CMK (cell line): ENCODE measurements at regions not wholly inside any gene's neighbourhood (a gene's known extent, or its start where the extent isn't known, plus 50 kb on each side); places are given as distances from the start of the nearest gene placed in this dataset.

ENCODE experiments used
- DNase-seq: peaks from one replicate; pipeline ENCODE4 v3.0.0-alpha.2; 2010; ENCODE audit warnings: low read depth

DNA sequence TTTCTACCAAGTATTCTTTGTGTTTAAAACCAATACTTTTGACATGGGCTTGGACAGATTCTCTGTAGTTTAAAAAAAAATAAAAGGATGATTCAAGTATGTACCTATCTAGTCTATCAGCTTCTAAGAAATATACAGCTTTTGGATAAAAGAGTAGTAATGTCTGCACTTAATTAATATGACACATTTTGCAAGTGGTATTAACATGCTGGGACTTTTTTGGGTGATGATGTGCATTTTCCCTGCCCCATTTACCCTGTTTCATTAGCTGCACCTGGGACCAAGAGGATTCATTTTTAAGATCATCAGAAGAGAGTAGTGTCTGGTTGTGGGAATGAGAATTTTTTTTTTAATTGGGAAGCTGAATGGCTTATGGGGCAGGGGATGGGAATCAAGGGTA is 236.2 kb upstream of the KLF14 start:
- no peak for DNase-seq

DNA sequence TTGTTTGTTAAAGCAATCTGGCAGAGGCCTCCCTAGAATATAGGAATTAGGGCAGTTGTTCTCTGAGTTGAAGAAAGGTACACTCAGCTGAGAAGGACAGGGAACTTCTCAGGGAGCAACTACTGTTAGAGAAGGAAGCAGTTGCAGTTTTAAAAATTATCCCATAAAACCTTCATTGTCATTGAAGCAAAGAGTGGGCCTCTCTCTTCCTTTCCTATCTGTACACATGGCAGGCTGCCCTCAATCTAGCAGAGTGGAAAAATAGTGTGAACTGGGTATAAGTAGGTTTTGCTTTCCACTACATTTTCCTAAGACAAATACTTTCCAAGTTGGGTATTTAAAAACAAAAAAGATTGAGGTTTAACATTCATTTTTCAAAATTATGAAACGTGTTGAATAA is 236.7 kb upstream of the KLF14 start:
- no peak for DNase-seq

DNA sequence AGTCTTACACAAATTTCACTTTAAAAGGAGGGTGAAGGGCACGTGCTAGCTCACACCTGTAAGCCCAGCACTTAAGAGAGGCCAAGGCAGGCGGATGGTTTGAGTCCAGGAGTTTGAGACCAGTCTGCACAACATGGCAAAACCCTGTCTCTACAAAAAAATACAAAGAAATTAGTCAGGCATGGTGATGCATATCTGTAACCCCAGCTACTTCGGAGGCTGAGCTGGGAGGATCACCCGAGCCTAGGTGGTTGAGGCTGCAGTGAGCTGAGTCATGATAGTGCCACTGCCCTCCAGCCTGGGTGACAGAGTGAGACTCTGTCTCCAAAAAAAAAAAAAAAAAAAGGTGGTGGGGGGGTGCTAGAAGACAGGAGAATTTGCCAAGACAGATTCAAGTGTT is 237.3 kb upstream of the KLF14 start:
- no peak for DNase-seq

DNA sequence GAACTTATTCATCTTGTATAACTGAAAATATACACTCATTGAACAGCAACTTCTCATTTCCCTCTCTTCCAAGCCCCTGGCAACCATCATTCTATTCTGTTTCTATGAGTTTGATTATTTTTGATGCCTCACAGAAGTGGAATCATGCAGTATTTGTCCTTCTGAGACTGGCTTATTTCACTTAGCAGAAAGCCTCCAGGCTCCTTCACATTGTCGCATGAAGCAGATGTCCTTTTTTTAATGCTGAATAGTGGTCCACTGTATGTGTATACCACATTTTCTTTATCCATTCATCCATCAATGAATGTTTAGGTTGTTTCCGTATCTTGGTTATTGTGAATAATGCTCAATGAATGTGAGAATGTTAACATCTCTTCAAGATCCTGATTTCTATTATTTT is 238.2 kb upstream of the KLF14 start:
- no peak for DNase-seq

DNA sequence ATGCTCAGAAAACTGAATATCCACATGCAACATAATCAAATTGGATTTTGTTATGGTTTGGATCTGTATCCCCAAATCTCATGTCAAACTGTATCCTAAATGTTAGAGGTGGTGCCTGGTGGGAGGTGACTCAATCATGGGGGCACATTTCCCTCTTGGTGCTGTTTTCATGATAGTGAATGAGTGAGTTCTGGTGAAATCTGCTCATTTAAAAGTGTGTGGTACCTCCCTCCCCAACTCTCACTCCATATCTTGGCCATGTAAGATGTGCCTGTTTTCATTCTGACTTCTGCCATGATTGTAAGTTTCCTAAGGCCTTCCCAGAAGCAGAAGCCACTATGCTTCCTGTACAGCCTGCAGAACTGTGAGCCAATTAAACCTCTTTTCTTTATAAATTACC is 239.6 kb upstream of the KLF14 start:
- no peak for DNase-seq

DNA sequence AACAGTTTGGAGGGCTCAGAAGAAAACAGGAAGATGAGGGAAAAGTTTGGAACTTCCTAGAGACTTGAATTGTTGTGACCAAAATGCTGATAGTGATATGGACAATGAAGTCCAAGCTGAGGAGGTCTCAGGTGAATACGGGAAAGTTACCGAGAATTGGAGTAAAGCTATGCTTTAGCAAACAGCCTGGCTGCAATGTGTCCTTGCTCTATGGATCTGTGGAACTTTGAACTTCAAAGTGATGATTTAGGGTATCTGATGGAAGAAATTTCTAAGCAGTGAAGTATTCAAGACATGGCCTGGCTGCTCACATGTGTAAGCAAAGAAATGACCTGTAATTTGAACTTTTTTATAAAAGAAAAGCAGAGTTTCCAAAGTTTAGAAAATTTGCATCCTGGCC is 240.2 kb upstream of the KLF14 start:
- DNase-seq: no peak

DNA sequence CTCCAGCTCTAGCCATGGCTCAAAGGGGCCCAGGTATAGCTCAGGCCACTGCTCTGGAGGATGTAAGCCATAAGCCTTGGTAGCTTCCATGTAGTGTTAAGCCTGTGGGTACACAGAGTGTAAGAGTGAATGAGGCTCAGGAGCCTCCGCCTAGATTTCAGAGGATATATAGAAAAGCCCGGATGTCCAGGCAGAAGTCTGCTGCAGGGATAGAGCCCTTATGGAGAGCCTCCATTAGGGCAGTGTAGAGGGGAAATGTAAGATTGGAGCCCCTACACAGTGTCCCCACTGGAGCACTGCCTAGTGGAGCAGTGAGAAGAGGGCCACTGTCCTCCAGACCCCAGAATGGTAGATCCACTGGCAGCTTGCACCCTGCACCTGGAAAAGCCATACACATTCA is 240.8 kb upstream of the KLF14 start:
- no peak for DNase-seq

DNA sequence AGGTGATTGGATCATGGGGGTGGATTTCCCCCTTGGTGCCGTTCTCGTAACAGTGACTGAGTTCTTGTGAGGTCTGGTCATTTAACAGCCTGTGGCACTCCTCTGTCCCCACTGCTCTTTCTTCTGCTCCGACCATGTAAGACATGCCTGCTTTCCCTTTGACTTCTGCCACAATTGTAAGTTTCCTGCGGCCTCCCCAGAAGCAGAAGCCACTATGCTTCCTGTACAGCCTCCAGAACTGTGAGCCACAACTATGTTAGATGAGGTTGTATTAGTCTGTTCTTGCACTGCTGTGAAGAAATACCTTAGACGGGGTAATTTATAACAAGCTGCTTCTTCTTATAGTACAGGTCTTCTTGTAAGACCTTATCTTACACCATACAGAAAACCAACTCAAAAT is 241.7 kb upstream of the KLF14 start:
- DNase-seq: no peak

DNA sequence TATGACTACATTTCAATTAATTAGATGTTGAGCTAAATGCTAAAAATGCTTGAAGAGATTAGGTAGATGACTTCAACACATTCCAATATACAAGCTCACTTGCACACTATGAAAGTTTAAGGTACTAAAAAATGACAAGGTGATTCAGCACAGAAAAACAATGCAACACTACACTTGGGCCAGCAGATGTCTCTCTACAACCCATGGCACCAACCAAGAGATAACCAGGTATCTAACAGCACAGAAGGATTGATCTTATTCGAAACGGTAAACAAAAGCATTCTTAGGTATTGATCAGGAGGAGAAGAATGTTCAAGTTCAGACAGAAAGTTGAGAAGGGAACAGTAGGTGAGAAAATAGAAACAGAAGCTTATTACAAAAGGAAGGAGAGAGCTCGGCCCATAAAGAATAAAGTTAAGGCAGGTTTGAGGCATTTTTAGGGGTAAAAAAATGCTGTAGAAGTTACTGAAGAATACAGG is 248.2 kb upstream of the KLF14 start:
- DNase-seq: no peak

DNA sequence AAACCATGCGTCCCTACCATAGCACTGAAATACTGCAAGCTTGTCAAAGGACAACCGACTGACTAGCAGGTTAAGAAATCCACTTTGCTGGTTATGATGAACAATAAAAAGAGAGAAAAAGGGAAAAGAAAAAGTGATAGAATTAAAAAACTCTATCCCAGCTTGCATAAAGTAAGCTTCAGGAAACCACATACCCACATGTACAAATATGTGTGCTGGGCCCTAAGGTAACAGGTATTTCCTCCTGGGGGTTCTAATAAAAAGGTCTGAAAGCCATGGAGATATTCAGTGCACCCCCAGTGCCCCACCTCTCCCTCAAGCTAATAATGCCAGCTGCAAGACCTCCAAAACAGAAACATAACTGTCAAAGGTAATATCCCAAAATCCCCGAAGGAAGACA is 248.6 kb upstream of the KLF14 start:
- no peak for DNase-seq

DNA sequence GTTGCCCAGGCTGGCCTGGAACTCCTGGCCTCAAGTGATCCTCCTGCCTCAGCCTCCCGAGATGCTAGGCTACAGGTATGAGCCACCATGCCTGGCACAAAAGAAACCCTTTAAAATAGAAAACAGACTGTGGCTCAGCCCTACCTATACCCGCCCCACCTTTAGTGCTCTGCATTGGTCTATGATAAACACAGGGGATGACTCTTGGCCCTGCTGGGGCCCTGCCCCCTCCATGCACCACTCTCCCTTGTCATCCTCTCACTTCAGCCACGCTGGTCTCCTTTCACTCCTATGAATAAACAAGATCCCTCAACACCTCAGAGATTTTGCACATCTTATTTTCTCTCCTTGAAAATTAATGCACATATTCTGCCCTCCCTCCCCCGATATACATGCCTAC is 251.4 kb upstream of the KLF14 start:
- DNase-seq: no peak

DNA sequence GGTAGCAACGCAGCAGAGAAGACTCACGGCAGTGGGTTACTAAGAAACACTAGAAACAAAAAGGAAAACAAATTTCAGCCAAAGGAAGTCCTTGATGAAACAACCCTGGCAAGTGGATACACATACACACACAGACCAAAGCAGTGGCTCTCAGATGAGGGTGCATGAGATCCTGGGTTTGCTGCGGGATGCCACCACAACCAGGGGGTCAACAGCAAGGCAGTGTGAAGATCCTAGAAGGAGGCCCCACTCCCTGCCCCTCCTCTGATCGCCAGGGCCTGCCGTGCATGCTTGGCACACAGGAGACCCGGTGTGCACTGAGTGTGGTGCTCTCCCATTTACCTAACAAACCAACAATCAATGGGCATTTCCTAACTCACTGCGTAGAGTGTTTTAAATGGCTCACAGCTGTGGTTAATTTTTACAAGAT is 252.3 kb upstream of the KLF14 start:
- no peak for DNase-seq

DNA sequence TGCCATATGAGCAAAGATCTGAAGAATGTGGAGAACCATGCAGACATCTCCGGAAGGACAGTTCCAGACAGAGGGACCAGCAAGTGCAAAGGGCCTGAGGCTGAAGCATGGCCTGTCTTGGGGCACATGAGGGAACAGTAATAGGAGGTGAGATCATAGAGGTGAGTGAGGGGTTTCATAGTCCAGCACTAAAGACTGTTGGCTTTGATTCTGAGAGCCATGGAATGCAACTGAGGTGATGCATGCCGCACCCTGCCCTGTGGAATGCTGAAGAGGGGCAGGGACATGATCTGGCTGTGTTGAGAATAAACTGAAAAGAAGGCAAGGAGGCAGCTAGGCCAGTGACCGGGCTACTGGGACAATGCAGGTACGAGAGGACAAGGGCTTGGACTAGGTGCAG is 253.1 kb upstream of the KLF14 start:
- no peak for DNase-seq

DNA sequence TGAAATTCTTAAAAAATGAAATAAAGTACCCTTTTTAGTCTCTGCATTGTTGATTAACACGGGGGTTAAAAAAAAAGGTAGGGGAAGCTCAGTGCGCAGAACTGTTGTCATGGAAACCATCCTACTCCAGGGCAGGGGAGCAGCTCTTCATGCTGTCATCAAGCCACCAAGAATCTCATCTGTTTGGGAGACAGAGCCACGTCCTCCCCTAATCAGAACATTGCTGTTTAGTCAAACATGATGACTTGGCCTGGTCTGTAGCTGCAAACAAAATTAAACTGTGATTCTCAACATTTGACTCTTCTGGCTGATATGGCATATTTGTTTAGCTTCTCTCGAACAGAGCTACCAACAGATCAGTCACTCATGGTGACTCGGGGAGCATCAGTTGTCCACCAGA is 254.4 kb upstream of the KLF14 start:
- no peak for DNase-seq

DNA sequence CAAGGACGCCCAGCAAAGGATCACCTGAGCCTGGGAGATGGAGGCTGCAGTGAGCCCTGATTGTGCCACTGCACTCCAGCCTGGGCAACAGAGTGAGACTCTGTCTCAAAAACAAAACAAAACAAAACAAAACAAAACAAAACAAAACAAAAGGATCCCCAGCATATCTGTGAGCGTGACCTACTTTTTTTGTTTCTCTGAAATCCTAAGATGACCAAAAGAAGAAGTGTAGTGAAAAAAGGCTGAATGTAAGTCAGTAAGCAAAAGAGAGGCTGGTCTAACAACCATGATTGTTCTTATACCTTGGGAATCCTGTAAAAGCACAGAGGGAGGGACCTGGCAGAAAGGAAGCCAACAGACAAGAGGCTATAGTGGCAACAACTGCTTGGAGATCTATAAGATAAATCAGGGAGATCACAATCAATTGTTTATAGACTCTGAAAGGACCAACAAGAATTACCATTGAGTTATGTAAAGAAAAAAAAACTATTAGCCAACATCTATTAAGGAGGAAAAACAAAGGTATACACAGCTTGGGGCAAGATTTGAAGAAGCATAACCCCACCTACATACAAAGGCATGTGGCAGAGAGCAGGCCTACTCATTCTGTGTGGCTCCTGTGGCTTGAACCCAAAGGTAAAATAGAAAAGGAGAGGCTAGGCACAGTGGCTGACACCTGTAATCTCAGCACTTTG is 255.2 kb upstream of the KLF14 start:
- DNase-seq: no peak

DNA sequence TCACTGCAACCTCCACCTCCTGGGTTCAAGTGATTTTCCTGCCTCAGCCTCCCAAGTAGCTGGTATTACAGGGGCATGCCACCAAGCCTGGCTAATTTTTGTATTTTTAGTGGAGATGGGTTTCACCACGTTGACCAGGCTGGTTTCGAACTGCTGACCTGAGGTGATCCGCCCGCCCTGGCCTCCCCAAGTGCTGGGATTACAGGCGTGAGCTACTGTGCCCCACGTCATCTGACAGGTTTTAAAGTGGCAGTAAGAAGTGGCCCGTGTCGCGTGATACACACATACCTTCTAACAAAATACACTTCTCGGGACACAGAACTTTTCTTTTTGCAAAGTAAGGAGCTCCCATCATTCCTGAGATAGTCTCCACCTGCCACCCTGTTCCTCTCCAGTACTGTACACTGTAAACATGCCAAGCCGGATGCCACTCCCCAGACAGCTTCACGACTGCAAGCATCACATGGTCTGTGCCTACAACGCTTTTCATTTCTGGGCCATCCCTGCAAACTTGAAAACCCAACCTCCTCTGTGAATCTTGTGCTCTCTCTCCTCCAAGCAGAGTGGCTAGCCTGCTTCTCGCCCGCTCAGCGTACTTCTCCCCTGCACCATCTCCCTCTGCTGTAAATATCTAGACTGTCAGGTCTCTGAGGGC is 256.3 kb upstream of the KLF14 start:
- DNase-seq: no peak

DNA sequence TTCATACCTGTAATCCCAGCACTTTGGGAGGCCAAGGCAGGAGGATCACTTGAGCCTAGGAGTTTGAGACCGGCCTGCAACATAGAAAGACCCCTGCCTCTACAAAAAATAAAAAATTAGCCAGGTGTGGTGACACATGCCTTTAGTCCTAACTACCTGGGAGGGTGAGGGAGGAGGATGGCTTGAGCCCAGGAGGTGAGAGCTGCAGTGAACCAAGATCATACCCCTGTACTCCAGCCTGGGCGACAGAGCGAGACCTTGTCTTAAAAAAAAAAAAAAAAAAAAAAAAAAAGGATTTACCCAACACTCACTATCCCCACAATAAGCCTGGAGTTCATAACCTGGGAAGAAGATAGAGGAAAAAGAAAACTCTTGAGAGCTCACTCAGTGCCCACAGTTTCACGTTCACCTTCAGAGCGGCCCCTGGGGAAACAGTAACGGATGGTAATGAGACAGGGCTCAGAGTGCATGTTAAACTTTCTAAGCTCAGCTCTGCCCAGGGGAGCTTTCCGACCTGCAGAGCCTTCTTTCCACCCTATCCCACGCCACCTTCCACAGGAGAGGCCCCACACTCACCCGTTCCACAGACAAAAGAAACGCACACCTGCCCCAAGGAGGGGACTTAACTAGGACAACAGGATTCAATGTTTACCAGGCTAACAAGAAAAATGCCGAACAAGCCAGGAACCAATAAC is 259.8 kb upstream of the KLF14 start:
- DNase-seq: no peak

DNA sequence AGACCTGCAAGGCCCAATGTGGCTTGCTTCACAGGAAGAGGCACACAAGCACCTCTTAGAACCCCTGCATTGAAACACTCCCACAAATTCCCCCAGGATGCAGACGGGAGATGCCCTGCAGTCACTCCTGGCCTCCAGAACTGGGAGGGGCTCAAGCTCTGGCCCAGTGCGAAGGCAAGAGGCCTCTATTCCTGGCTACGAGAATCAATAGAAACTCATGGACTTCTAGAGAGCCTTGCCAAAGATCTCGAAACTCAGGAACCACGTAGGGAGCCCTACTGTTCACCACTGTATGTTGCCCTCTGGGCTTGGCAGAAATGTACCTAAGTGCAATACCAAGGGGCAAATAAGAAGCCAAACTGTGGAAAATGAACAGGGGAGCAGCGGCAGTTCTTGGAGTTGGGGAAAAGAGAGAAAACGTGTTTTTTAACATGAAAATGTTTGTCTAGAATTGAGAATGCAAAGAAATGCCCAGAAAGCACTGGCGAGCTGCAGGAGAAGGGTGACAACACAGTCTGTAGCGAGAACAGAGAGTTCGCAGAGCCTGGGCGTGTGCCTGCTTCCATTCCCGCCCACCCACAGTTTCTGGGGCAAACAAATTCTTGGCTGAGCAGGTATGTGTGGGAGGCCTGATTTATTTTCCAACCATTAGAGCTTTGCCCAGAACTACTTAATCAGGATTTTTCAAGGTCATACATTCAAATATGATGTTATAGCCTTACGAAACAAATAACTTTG is 260.5 kb upstream of the KLF14 start:
- no peak for DNase-seq

DNA sequence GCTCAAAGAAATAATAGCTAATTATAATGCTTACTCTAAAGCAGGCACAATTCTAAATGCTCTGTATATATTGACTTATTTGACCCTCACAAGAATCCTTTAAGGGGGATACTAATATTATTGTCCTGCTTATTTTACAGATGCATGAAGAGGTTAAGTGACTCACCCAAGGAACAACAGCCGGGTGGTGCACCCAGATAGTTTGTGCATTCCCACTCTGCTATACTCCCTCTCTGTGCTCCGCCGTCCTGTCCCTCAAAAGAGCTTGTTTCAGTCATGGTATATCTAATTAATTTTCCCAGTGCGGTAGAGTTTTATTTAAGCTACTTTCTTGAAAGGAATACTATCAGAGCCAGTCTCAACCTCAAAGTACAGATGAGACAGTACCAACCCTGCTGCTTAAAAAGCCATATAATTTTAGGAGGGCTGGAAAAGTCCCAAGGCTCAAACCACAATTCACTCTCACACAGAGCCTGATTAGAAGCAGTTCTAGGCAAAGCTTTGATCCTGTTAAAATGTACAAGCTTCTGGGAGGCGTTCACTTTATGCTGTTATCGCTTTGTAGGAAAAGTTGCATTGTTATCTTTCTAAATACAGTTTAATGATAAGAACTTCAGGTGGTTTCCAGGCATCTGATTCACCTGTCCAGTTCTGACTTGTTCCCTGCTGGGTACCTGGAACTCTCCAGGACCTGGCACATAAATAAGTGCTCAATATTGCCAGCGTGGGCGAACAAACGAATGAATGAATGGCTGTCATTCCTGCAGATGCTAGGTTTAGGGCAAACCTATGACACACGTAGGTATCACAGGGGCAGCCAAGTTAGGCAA is 261.5 kb upstream of the KLF14 start:
- DNase-seq: no peak

DNA sequence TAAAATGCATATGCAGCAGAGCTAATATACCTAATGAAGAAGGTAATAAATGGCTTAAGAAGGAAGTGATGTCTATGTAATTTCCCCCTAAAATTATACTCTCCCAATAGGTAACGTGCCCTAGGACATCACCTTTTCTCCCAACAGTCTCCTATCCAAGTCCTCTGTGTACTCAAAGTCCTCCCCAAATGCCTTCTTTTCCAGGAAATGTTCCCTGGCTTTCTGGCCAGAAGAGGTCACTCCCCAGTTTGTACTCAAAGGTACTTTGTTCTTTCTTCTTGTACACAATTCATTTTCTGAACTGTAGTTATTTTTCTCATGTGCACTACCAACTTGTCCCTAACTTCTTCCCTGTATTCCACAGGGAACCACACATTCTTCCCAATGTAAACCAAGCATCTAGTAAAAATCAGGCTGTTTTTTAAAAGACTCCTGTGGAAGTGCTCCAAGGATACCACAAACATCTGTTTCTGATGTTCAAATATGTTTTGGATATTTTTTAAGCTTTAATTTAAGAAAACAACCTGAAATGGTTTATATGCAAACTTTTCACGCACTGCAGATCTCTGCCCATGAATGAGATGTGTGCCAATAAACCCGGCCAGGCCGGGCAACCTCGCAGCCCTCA is 262.3 kb upstream of the KLF14 start:
- DNase-seq: no peak

DNA sequence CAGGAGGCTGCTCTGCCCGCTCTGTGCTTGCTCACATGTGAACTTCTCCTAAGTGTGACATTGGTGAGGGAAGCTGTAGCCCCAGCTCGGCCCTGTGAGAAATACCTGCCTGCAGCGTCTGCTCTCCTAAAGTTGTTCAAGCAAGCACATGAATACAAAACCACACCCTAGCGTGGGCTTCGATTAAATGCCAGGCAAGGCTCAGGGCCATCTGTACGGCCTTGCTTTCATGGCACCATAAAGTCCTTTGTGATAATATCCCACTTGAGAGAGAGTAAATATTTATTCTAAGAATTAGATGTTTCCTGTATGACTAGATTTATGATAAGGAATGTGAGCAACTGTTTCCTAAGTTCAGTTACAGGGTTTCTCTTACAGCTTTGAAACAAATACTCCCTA is 262.8 kb upstream of the KLF14 start:
- no peak for DNase-seq
